22Rv1 (cell line): ENCODE measurements at regions not wholly inside any gene's neighbourhood (a gene's known extent, or its start where the extent isn't known, plus 50 kb on each side); places are given as distances from the start of the nearest gene placed in this dataset.

Source experiments
- H3K27ac ChIP-seq: fragments of 450-650 bp; 2 replicates; pipeline ENCODE4 v1.5.1; 2017
- CTCF ChIP-seq: fragments of 450-650 bp; IDR thresholded peaks from 2 replicates; pipeline ENCODE4 v1.5.1; 2017; ENCODE audit warnings: mild to moderate bottlenecking
- ZFX ChIP-seq: fragments of 450-650 bp; IDR thresholded peaks from 2 replicates; pipeline ENCODE4 v1.6.1; 2017; ENCODE audit warnings: antibody characterized with exemption, borderline replicate concordance

GRCh38 chr21:32184485-32184884 lies 94.4 kb downstream of the MIS18A start:
- TF ChIP-seq CTCF (no peak), ZFX (no peak)
- no peak overlapping the region for H3K27ac ChIP-seq

- no peak for TF ChIP-seq ZFX
- no peak for TF ChIP-seq CTCF
- no peak overlapping the region for H3K27ac ChIP-seq
Observed at GRCh38 chr21:32184065-32184464, 94.8 kb downstream of the MIS18A start.

GRCh38 chr21:32183396-32183795 lies 95.5 kb downstream of the MIS18A start:
- H3K27ac ChIP-seq, result no peak overlapping the region
- no peak for TF ChIP-seq ZFX
- TF ChIP-seq CTCF, result no peak

- TF ChIP-seq ZFX, result no peak
- no peak overlapping the region for H3K27ac ChIP-seq
Observed at GRCh38 chr21:32182449-32182848, 96.4 kb downstream of the MIS18A start.

- H3K27ac ChIP-seq, result no peak overlapping the region
- no peak for TF ChIP-seq CTCF
Observed at GRCh38 chr21:32181457-32181856, 97.4 kb downstream of the MIS18A start.

GRCh38 chr21:32174819-32175218 lies 104.0 kb downstream of the MIS18A start:
- no peak overlapping the region for H3K27ac ChIP-seq
- no peak for TF ChIP-seq CTCF
- no peak for TF ChIP-seq ZFX

GRCh38 chr21:32173121-32173724 lies 105.6 kb downstream of the MIS18A start:
- TF ChIP-seq CTCF (no peak), ZFX (no peak)
- H3K27ac ChIP-seq, result no peak overlapping the region

- TF ChIP-seq ZFX (no peak), CTCF (no peak)
- no peak overlapping the region for H3K27ac ChIP-seq
Observed at GRCh38 chr21:32172106-32172505, 106.7 kb downstream of the MIS18A start.
